Neural cell (in vitro differentiated cells): ENCODE measurements at regions not wholly inside any gene's neighbourhood (a gene's known extent, or its start where the extent isn't known, plus 50 kb on each side); places are given as distances from the start of the nearest gene placed in this dataset.

ENCODE experiments used
- H2AFZ ChIP-seq: fragments of 200-600, 300-800 bp; sonication (generic), shearing (Covaris generic); 2 replicates; pipeline ENCODE4 v1.6.0; 2014; ENCODE audit warnings: low read depth, mild to moderate bottlenecking, antibody characterized with exemption, low read length, moderate library complexity
- H3F3A ChIP-seq: fragments of 200-600 bp; shearing (Covaris generic); 2 replicates; pipeline ENCODE4 v1.6.1; 2016; ENCODE audit warnings: mild to moderate bottlenecking, moderate library complexity, mixed read lengths, antibody characterized with exemption, low read length; ENCODE audit not compliant: insufficient read depth, poor library complexity, severe bottlenecking
- H3K27ac ChIP-seq: fragments of 200-600, 300-800 bp; sonication (generic), shearing (Covaris generic); 2 replicates; pipeline ENCODE4 v1.5.1; 2014; ENCODE audit warnings: mild to moderate bottlenecking, low read length, moderate library complexity
- H3K27me3 ChIP-seq: fragments of 300-800, 200-600 bp; sonication (generic), shearing (Covaris generic); 2 replicates; pipeline ENCODE4 v1.6.0; 2014; ENCODE audit warnings: mild to moderate bottlenecking, low read depth, low read length, moderate library complexity; ENCODE audit not compliant: insufficient read depth
- H3K36me3 ChIP-seq: fragments of 300-800, 200-600 bp; sonication (generic), shearing (Covaris generic); 2 replicates; pipeline ENCODE4 v1.5.1; 2014; ENCODE audit warnings: mild to moderate bottlenecking, antibody characterized with exemption, low read length, moderate library complexity; ENCODE audit not compliant: insufficient read depth
- H3K4me2 ChIP-seq: fragments of 300-800, 200-600 bp; sonication (generic), shearing (Covaris generic); 2 replicates; pipeline ENCODE4 v1.6.0; 2014; ENCODE audit warnings: mild to moderate bottlenecking, low read length
- H3K4me3 ChIP-seq: fragments of 300-800, 200-600 bp; sonication (generic), shearing (Covaris generic); 2 replicates; pipeline ENCODE4 v1.5.1; 2014; ENCODE audit warnings: mild to moderate bottlenecking, low read length, moderate library complexity
- H3K79me2 ChIP-seq: fragments of 200-600 bp; shearing (Covaris generic); replicated peaks from 2 replicates; pipeline ENCODE4 v1.6.0; 2014; ENCODE audit warnings: mild to moderate bottlenecking, low read length, moderate library complexity; ENCODE audit not compliant: insufficient read depth
- H3K9ac ChIP-seq: fragments of 300-800, 200-600 bp; sonication (generic), shearing (Covaris generic); 2 replicates; pipeline ENCODE4 v1.6.1; 2016; ENCODE audit warnings: mild to moderate bottlenecking, low read length, mixed read lengths
- H3K9me2 ChIP-seq: fragments of 200-600 bp; shearing (Covaris generic); 2 replicates; pipeline ENCODE4 v1.6.1; 2016; ENCODE audit warnings: mild to moderate bottlenecking, low read length, mixed read lengths; ENCODE audit not compliant: insufficient read depth
- H3K9me3 ChIP-seq: fragments of 200-600, 300-800 bp; sonication (generic), shearing (Covaris generic); 2 replicates; pipeline ENCODE4 v1.6.1; 2016; ENCODE audit warnings: mild to moderate bottlenecking, mixed run types, low read length, moderate library complexity, mixed read lengths
- H4K20me1 ChIP-seq: fragments of 200-600 bp; shearing (Covaris generic); 2 replicates; pipeline ENCODE4 v1.6.1; 2016; ENCODE audit warnings: mild to moderate bottlenecking, mixed run types; ENCODE audit not compliant: insufficient read depth
- CTCF ChIP-seq: fragments of 450-650 bp; IDR thresholded peaks from 2 replicates; pipeline ENCODE4 v1.5.1; 2014; ENCODE audit warnings: antibody characterized with exemption, mild to moderate bottlenecking, moderate library complexity; ENCODE audit not compliant: poor library complexity, severe bottlenecking
- EP300 ChIP-seq: fragments of 450-650 bp; conservative IDR thresholded peaks from 2 replicates; pipeline ENCODE4 v1.6.1; 2014; ENCODE audit warnings: antibody characterized with exemption, mild to moderate bottlenecking, moderate library complexity; ENCODE audit not compliant: poor library complexity, severe bottlenecking
- EZH2 ChIP-seq: fragments of 200-600, 300-800 bp; shearing (Covaris generic), sonication (generic); IDR thresholded peaks from 2 replicates; pipeline ENCODE4 v1.6.1; 2014; ENCODE audit warnings: antibody characterized with exemption, low read length, borderline replicate concordance, mild to moderate bottlenecking; ENCODE audit not compliant: insufficient read depth, poor library complexity, severe bottlenecking
- MXI1 ChIP-seq: fragments of 450-650 bp; conservative IDR thresholded peaks from 2 replicates; pipeline ENCODE4 v1.6.1; 2014; ENCODE audit warnings: antibody characterized with exemption, mild to moderate bottlenecking; ENCODE audit not compliant: poor library complexity, severe bottlenecking
- POLR2AphosphoS5 ChIP-seq: IDR thresholded peaks from 2 replicates; pipeline ENCODE4 v1.6.1; 2012
- RAD21 ChIP-seq: fragments of 450-650 bp; conservative IDR thresholded peaks from 2 replicates; pipeline ENCODE4 v1.6.1; 2014; ENCODE audit warnings: antibody characterized with exemption, mild to moderate bottlenecking, moderate library complexity
- SMC3 ChIP-seq: fragments of 450-650 bp; conservative IDR thresholded peaks from 2 replicates; pipeline ENCODE4 v1.6.1; 2014; ENCODE audit warnings: antibody characterized with exemption, mild to moderate bottlenecking, moderate library complexity; ENCODE audit not compliant: poor library complexity
- TAF1 ChIP-seq: IDR thresholded peaks from 2 replicates; pipeline ENCODE4 v1.6.1; 2012; ENCODE audit warnings: low read depth
- TF ChIP-seq, protein P1 (sequence below): IDR thresholded peaks from 2 replicates; pipeline ENCODE4 v1.6.1; 2012; ENCODE audit warnings: borderline replicate concordance

DNA sequence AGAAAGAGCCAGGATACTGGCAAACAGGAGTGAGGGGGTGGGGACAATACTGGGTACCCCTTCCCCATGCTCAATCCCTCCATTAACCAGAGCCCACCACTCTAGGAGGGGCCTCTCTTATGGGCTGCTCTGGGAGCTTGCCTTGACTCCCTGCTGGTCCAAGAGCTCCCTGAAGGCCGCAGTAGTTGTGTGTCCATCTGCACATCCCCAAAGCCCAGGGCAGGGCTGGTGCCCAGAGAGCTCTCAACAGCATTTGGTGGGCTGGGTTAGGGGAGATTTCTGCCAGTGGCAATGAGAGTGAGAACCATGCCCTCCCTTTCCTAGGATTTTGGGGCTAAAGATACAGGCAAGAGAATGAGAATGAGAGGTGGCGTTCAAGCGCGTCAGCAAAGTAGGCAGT lies 230.6 kb upstream of the PMEPA1 start:
- Histone ChIP-seq H3K4me2 (no peak overlapping the region), H3F3A (no peaks in the 10 kb centered on the region)
- TF ChIP-seq TAF1 (no peak), MXI1 (no peak), SMC3 (no peak), EZH2 (no peak), POLR2AphosphoS5 (no peak), RAD21 (no peak), EP300 (no peak)
- TF ChIP-seq, protein P1, sequence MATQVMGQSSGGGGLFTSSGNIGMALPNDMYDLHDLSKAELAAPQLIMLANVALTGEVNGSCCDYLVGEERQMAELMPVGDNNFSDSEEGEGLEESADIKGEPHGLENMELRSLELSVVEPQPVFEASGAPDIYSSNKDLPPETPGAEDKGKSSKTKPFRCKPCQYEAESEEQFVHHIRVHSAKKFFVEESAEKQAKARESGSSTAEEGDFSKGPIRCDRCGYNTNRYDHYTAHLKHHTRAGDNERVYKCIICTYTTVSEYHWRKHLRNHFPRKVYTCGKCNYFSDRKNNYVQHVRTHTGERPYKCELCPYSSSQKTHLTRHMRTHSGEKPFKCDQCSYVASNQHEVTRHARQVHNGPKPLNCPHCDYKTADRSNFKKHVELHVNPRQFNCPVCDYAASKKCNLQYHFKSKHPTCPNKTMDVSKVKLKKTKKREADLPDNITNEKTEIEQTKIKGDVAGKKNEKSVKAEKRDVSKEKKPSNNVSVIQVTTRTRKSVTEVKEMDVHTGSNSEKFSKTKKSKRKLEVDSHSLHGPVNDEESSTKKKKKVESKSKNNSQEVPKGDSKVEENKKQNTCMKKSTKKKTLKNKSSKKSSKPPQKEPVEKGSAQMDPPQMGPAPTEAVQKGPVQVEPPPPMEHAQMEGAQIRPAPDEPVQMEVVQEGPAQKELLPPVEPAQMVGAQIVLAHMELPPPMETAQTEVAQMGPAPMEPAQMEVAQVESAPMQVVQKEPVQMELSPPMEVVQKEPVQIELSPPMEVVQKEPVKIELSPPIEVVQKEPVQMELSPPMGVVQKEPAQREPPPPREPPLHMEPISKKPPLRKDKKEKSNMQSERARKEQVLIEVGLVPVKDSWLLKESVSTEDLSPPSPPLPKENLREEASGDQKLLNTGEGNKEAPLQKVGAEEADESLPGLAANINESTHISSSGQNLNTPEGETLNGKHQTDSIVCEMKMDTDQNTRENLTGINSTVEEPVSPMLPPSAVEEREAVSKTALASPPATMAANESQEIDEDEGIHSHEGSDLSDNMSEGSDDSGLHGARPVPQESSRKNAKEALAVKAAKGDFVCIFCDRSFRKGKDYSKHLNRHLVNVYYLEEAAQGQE, result no peak

GRCh38 chr20:57939499-57939898 lies 229.7 kb upstream of the PMEPA1 start:
- H3K9me2 ChIP-seq, result no peaks in the 10 kb centered on the region
- H3K9me3 ChIP-seq, result no peaks in the 10 kb centered on the region
- H4K20me1 ChIP-seq, result no peaks in the 10 kb centered on the region
- no peak overlapping the region for H3K4me2 ChIP-seq
- TF ChIP-seq TAF1 (no peak), MXI1 (no peak), CTCF (no peak), EZH2 (no peak), SMC3 (no peak), RAD21 (no peak), EP300 (no peak), POLR2AphosphoS5 (no peak)
- TF ChIP-seq, protein P1, result no peak
- H2AFZ ChIP-seq, result no peak overlapping the region
- H3K27me3 ChIP-seq, result no peaks in the 10 kb centered on the region
- no peak overlapping the region for H3K27ac ChIP-seq
- H3K9ac ChIP-seq, result no peak overlapping the region
- H3K4me3 ChIP-seq, result no peak overlapping the region
- H3K79me2 ChIP-seq, result no peaks in the 10 kb centered on the region
- no peaks in the 10 kb centered on the region for H3F3A ChIP-seq
- no peaks in the 10 kb centered on the region for H3K36me3 ChIP-seq

More for the DNA sequence above, 230.6 kb upstream of the PMEPA1 start:
- no peak overlapping the region for H3K4me3 ChIP-seq
- H3K36me3 ChIP-seq, result no peaks in the 10 kb centered on the region
- no peaks in the 10 kb centered on the region for H3K9me2 ChIP-seq
- no peaks in the 10 kb centered on the region for H3K27me3 ChIP-seq
- no peak overlapping the region for H3K9ac ChIP-seq
- no peaks in the 10 kb centered on the region for H3K79me2 ChIP-seq
- no peak overlapping the region for H3K27ac ChIP-seq
- no peaks in the 10 kb centered on the region for H4K20me1 ChIP-seq
- no peaks in the 10 kb centered on the region for H3K9me3 ChIP-seq
- no peak overlapping the region for H2AFZ ChIP-seq
